ENCODE measurements at regions not wholly inside any gene's neighbourhood (a gene's known extent, or its start where the extent isn't known, plus 50 kb on each side); places are given as distances from the start of the nearest gene placed in this dataset.

DNA sequence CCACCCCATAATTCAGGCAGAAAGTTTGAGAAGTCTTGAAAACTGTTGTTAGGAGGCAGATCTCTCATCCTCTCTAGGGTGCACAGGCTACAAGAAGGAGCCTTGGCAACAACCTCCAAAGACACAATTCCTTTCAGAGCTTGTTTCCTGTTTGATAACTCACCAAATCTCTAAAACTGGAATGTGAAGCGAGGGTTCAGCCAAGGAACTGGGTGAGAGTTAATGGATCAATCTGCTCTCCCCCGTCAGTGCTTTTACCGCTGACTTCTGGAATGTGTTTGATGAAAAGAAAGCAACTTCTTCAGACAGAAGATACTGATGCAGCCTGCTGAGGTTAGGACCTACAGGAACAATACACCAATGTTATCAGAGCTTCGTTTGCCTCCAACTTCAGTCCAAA is 171.8 kb upstream of the BMP2 start:
- Histone ChIP-seq H3K4me2 (ENCODE audit: low read depth, low read length) (no peak overlapping the region), H3K4me1 (ENCODE audit: insufficient read depth, low read length) (no peaks in the 10 kb centered on the region), H3K27me3 (ENCODE audit: control insufficient read depth in 1 of 2, insufficient read depth in 2 of 2, low read length in 2 of 2) (no peaks in the 10 kb centered on the region), H4K20me1 (ENCODE audit: insufficient read depth, low read length) (no peaks in the 10 kb centered on the region), H3K9me3 (ENCODE audit: low read length) (no peaks in the 10 kb centered on the region), H2AFZ (ENCODE audit: low read length) (no peak overlapping the region), H3K4me3 (replicated peaks in 1 of 3; ENCODE audit: insufficient read depth in 1 of 3, low read depth in 2 of 3, low read length in 3 of 3) (no peak overlapping the region), H3K27ac (ENCODE audit: extremely low read length, insufficient read depth, low read length) (no peak overlapping the region), H3K79me2 (ENCODE audit: insufficient read depth, low read length) (no peaks in the 10 kb centered on the region), H3K36me3 (replicated peaks in 1 of 2; ENCODE audit: control insufficient read depth in 1 of 2, insufficient read depth in 2 of 2, low read length in 2 of 2) (no peaks in the 10 kb centered on the region), H3K9ac (ENCODE audit: insufficient read depth, low read depth, low read length) (no peak overlapping the region)
- TF ChIP-seq, protein P1, sequence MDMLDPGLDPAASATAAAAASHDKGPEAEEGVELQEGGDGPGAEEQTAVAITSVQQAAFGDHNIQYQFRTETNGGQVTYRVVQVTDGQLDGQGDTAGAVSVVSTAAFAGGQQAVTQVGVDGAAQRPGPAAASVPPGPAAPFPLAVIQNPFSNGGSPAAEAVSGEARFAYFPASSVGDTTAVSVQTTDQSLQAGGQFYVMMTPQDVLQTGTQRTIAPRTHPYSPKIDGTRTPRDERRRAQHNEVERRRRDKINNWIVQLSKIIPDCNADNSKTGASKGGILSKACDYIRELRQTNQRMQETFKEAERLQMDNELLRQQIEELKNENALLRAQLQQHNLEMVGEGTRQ (IDR thresholded peaks at IDR 0.05; ENCODE audit: low read depth, low read length), result no peak
- TF ChIP-seq, protein P1 (CRISPR knock-in tag; IDR thresholded peaks at IDR 0.05; ENCODE audit: borderline replicate concordance), result no peak
- intact Hi-C loops (cut with micrococcal nuclease; ENCODE audit: unreplicated experiment), result no loop called here
- FAIRE-seq (no peak), ATAC-seq (no peak), DNase-seq (ENCODE audit: low spot score) (no peak)
- CTCF ChIA-PET (ENCODE audit: low intra/inter-chr PET ratio, low total read pairs), result no interaction called here
- POLR2A ChIA-PET, result no interaction called here
- no TSS peak for BruUV-seq (replicated peaks)
- 29% methylated on average over 4 of the region's 4 CpGs for WGBS (ENCODE audit: low lambda C conversion rate)
- in situ Hi-C loops (cut with HindIII; ENCODE audit: extremely low pct_ligation_motif_present, low pct_unique_long_range_greater_than_20kb), result no loop called here

DNA sequence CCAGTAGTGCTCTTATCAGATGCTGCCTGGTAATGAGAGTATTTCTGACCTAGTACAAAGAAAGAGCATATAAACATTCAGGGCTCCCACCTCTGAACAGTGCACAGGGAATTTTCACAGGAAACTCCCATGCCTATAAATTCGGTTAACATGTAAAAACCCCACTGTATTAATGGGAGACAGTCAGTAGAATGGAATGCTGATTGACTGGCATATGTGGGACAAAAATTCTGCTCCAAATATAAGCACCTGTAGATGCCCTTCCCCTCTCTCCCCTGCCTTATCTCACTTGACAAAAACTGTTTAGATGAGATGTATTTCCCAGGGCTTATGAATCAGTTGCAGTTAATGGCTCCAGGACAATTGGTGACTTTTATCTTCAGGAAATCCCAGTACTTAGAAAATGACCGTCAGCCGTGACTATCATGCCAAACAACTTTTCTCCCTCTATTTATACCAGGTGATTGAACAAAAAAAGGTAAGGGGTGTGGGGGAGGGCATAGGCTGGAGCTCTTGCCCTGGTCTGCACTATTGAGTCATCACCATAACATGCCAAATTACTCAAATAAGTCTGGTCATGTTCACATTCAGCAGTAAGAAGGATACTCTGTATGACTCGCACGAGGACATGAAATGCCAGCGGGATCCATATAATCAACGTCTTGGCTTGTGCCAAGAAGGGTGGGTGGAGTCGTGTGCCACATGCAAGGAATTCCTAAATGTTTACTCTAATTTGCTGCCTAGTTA is 176.4 kb upstream of the BMP2 start:
- Histone ChIP-seq H3K4me1 (ENCODE audit: insufficient read depth, low read length) (no peaks in the 10 kb centered on the region), H3K4me2 (ENCODE audit: low read depth, low read length) (no peak overlapping the region), H3K9ac (ENCODE audit: insufficient read depth, low read depth, low read length) (no peak overlapping the region), H4K20me1 (ENCODE audit: insufficient read depth, low read length) (no peaks in the 10 kb centered on the region), H3K27me3 (ENCODE audit: control insufficient read depth in 1 of 2, insufficient read depth in 2 of 2, low read length in 2 of 2) (no peaks in the 10 kb centered on the region), H2AFZ (ENCODE audit: low read length) (no peak overlapping the region), H3K27ac (ENCODE audit: extremely low read length, insufficient read depth, low read length) (no peak overlapping the region), H3K9me3 (ENCODE audit: low read length) (no peaks in the 10 kb centered on the region), H3K4me3 (replicated peaks in 1 of 3; ENCODE audit: insufficient read depth in 1 of 3, low read depth in 2 of 3, low read length in 3 of 3) (no peak overlapping the region), H3K36me3 (replicated peaks in 1 of 2; ENCODE audit: control insufficient read depth in 1 of 2, insufficient read depth in 2 of 2, low read length in 2 of 2) (no peaks in the 10 kb centered on the region), H3K79me2 (ENCODE audit: insufficient read depth, low read length) (no peaks in the 10 kb centered on the region)
- ATAC-seq, result no peak
- ChIA-PET POLR2A (no interaction called here), CTCF (ENCODE audit: low intra/inter-chr PET ratio, low total read pairs) (no interaction called here)
- in situ Hi-C loops (cut with HindIII; ENCODE audit: extremely low pct_ligation_motif_present, low pct_unique_long_range_greater_than_20kb), result no loop called here
- no peak for DNase-seq (ENCODE audit: low spot score)
- BruUV-seq (replicated peaks), result no TSS peak
- no peak for FAIRE-seq
- WGBS (ENCODE audit: low lambda C conversion rate), result 43% methylated on average over 8 of the region's 8 CpGs
- intact Hi-C loops (cut with micrococcal nuclease; ENCODE audit: unreplicated experiment), result no loop called here
- TF ChIP-seq GLI4 (CRISPR knock-in tag; IDR thresholded peaks at IDR 0.05; ENCODE audit: borderline replicate concordance), result no peak
- TF ChIP-seq PCBP2 (optimal IDR thresholded peaks at IDR 0.05; ENCODE audit: low read depth, low read length, poor library complexity, severe bottlenecking), result no peak
- no peak for TF ChIP-seq ZNF224 (CRISPR knock-in tag; IDR thresholded peaks at IDR 0.05)
- TF ChIP-seq, protein P2, sequence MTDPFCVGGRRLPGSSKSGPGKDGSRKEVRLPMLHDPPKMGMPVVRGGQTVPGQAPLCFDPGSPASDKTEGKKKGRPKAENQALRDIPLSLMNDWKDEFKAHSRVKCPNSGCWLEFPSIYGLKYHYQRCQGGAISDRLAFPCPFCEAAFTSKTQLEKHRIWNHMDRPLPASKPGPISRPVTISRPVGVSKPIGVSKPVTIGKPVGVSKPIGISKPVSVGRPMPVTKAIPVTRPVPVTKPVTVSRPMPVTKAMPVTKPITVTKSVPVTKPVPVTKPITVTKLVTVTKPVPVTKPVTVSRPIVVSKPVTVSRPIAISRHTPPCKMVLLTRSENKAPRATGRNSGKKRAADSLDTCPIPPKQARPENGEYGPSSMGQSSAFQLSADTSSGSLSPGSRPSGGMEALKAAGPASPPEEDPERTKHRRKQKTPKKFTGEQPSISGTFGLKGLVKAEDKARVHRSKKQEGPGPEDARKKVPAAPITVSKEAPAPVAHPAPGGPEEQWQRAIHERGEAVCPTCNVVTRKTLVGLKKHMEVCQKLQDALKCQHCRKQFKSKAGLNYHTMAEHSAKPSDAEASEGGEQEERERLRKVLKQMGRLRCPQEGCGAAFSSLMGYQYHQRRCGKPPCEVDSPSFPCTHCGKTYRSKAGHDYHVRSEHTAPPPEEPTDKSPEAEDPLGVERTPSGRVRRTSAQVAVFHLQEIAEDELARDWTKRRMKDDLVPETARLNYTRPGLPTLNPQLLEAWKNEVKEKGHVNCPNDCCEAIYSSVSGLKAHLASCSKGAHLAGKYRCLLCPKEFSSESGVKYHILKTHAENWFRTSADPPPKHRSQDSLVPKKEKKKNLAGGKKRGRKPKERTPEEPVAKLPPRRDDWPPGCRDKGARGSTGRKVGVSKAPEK (CRISPR knock-in tag; IDR thresholded peaks at IDR 0.05; ENCODE audit: borderline replicate concordance), result no peak
- TF ChIP-seq POGZ (CRISPR knock-in tag; IDR thresholded peaks at IDR 0.05), result no peak
- TF ChIP-seq DR1 (CRISPR knock-in tag; IDR thresholded peaks at IDR 0.05), result no peak
- TF ChIP-seq ZNF614 (CRISPR knock-in tag; IDR thresholded peaks at IDR 0.05; ENCODE audit: borderline replicate concordance), result no peak
- no peak for TF ChIP-seq HOXA5 (CRISPR knock-in tag; IDR thresholded peaks at IDR 0.05)
- no peak for TF ChIP-seq ZNF468 (CRISPR knock-in tag; IDR thresholded peaks at IDR 0.05)
- TF ChIP-seq, protein P3, sequence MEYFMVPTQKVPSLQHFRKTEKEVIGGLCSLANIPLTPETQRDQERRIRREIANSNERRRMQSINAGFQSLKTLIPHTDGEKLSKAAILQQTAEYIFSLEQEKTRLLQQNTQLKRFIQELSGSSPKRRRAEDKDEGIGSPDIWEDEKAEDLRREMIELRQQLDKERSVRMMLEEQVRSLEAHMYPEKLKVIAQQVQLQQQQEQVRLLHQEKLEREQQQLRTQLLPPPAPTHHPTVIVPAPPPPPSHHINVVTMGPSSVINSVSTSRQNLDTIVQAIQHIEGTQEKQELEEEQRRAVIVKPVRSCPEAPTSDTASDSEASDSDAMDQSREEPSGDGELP (IDR thresholded peaks at IDR 0.05; ENCODE audit: borderline replicate concordance, low read depth), result no peak
- no peak for TF ChIP-seq NFKB2 (CRISPR knock-in tag; IDR thresholded peaks at IDR 0.05; ENCODE audit: borderline replicate concordance)
